ENCODE measurements at regions not wholly inside any gene's neighbourhood (a gene's known extent, or its start where the extent isn't known, plus 50 kb on each side); places are given as distances from the start of the nearest gene placed in this dataset.

- no peak for TF ChIP-seq POLR2A (IDR thresholded peaks at IDR 0.05)
- TF ChIP-seq CTCF (IDR thresholded peaks at IDR 0.05): no peak
Measured at GRCh38 chr2:198662905-198663304, 794.8 kb downstream of the SATB2 start.
